Neural progenitor cell (in vitro differentiated cells): ENCODE measurements at regions not wholly inside any gene's neighbourhood (a gene's known extent, or its start where the extent isn't known, plus 50 kb on each side); places are given as distances from the start of the nearest gene placed in this dataset.
"Not testable (repeated sequence)": the region's sequence is repeated elsewhere in the genome, so short reads cannot be mapped to it uniquely, and the experiment has no call there.

Source experiments
- DNase-seq: peaks from one replicate; pipeline ENCODE4 v3.0.0-alpha.2; 2016; ENCODE audit warnings: low spot score
- H2AFZ ChIP-seq: fragments of 200-600 bp; sonication (generic); replicated peaks from 2 replicates; pipeline ENCODE4 v1.6.1; 2016; ENCODE audit warnings: antibody characterized with exemption
- H3F3A ChIP-seq: fragments of 200-600 bp; sonication (generic); 2 replicates; pipeline ENCODE4 v1.6.1; 2016; ENCODE audit warnings: antibody characterized with exemption, low read depth
- H3K27ac ChIP-seq: fragments of 200-600 bp; sonication (generic); 2 replicates; pipeline ENCODE4 v1.5.1; 2016; ENCODE audit warnings: mild to moderate bottlenecking
- H3K27me3 ChIP-seq: fragments of 200-600 bp; sonication (generic); 2 replicates; pipeline ENCODE4 v1.6.1; 2016; ENCODE audit warnings: mild to moderate bottlenecking, moderate library complexity
- H3K36me3 ChIP-seq: fragments of 200-600 bp; sonication (generic); 2 replicates; pipeline ENCODE4 v1.5.1; 2016
- H3K4me1 ChIP-seq: fragments of 200-600 bp; sonication (generic); 2 replicates; pipeline ENCODE4 v1.6.1; 2016; ENCODE audit warnings: mixed run types
- H3K4me2 ChIP-seq: fragments of 200-600 bp; sonication (generic); 2 replicates; pipeline ENCODE4 v1.6.1; 2016
- H3K4me3 ChIP-seq: fragments of 200-600 bp; sonication (generic); 2 replicates; pipeline ENCODE4 v1.5.1; 2016
- H3K79me2 ChIP-seq: fragments of 200-600 bp; sonication (generic); 2 replicates; pipeline ENCODE4 v1.6.1; 2016; ENCODE audit warnings: low read depth
- H3K9ac ChIP-seq: fragments of 200-600 bp; sonication (generic); 2 replicates; pipeline ENCODE4 v1.6.1; 2016
- H3K9me3 ChIP-seq: fragments of 200-600 bp; sonication (generic); 2 replicates; pipeline ENCODE4 v1.5.1; 2016; ENCODE audit warnings: low read depth
- H4K20me1 ChIP-seq: fragments of 200-600 bp; sonication (generic); 2 replicates; pipeline ENCODE4 v1.6.1; 2016; ENCODE audit warnings: low read depth
- H3K27ac Mint-ChIP-seq: 3 replicates; pipeline ENCODE4 v1.8.0; 2021; ENCODE audit warnings: mixed read lengths
- H3K27me3 Mint-ChIP-seq: 2 replicates; pipeline ENCODE4 v1.8.0; 2022; ENCODE audit warnings: low read depth, mild to moderate bottlenecking, inconsistent platforms, moderate library complexity, mixed read lengths; ENCODE audit not compliant: insufficient read depth
- H3K36me3 Mint-ChIP-seq: 3 replicates; pipeline ENCODE4 v1.8.0; 2021; ENCODE audit warnings: mixed read lengths
- H3K4me1 Mint-ChIP-seq: 3 replicates; pipeline ENCODE4 v1.8.0; 2021; ENCODE audit warnings: mixed read lengths
- H3K4me3 Mint-ChIP-seq: 3 replicates; pipeline ENCODE4 v1.8.0; 2021; ENCODE audit warnings: mild to moderate bottlenecking, moderate library complexity, mixed read lengths
- H3K9me3 Mint-ChIP-seq: 3 replicates; pipeline ENCODE4 v1.8.0; 2020; ENCODE audit warnings: mixed read lengths
- EZH2 ChIP-seq: fragments of 200-600 bp; sonication (generic); IDR thresholded peaks from 2 replicates; pipeline ENCODE4 v1.6.1; 2017; ENCODE audit warnings: antibody characterized with exemption, mild to moderate bottlenecking, moderate library complexity
- EZH2phosphoT487 ChIP-seq: fragments of 200-600 bp; sonication (generic); IDR thresholded peaks from 2 replicates; pipeline ENCODE4 v1.6.1; 2017; ENCODE audit warnings: antibody characterized with exemption
- TF ChIP-seq, protein P1 (sequence below): fragments of 200-600 bp; sonication (generic); IDR thresholded peaks from 2 replicates; pipeline ENCODE4 v1.5.1; 2017; ENCODE audit warnings: antibody characterized with exemption, mild to moderate bottlenecking

GRCh38 chr2:53314718-53315117 is 452.9 kb upstream of the CHAC2 start:
- no peak overlapping the region for H3K27ac ChIP-seq
- H3K9ac ChIP-seq = no peak overlapping the region
- no peak for TF ChIP-seq EZH2phosphoT487
- TF ChIP-seq, protein P1, sequence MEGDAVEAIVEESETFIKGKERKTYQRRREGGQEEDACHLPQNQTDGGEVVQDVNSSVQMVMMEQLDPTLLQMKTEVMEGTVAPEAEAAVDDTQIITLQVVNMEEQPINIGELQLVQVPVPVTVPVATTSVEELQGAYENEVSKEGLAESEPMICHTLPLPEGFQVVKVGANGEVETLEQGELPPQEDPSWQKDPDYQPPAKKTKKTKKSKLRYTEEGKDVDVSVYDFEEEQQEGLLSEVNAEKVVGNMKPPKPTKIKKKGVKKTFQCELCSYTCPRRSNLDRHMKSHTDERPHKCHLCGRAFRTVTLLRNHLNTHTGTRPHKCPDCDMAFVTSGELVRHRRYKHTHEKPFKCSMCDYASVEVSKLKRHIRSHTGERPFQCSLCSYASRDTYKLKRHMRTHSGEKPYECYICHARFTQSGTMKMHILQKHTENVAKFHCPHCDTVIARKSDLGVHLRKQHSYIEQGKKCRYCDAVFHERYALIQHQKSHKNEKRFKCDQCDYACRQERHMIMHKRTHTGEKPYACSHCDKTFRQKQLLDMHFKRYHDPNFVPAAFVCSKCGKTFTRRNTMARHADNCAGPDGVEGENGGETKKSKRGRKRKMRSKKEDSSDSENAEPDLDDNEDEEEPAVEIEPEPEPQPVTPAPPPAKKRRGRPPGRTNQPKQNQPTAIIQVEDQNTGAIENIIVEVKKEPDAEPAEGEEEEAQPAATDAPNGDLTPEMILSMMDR = no peak
- TF ChIP-seq EZH2 = no peak
- no peaks in the 10 kb centered on the region for H3K9me3 ChIP-seq
- H3K36me3 Mint-ChIP-seq = no peaks in the 10 kb centered on the region
- no peak overlapping the region for H3K4me3 Mint-ChIP-seq
- H4K20me1 ChIP-seq = no peaks in the 10 kb centered on the region
- peaks cover 7% of the 10 kb centered on the region for H3K4me1 ChIP-seq
- H3K79me2 ChIP-seq = no peaks in the 10 kb centered on the region
- H3K9me3 Mint-ChIP-seq = no peaks in the 10 kb centered on the region
- H2AFZ ChIP-seq = no peak overlapping the region
- no peak overlapping the region for H3K4me2 ChIP-seq
- no peaks in the 10 kb centered on the region for H3K27me3 ChIP-seq
- no peaks in the 10 kb centered on the region for H3K36me3 ChIP-seq
- H3F3A ChIP-seq = no peaks in the 10 kb centered on the region
- no peak overlapping the region for H3K27ac Mint-ChIP-seq
- no peak overlapping the region for H3K4me3 ChIP-seq
- no peaks in the 10 kb centered on the region for H3K27me3 Mint-ChIP-seq
- no peak for DNase-seq
- H3K4me1 Mint-ChIP-seq = no peaks in the 10 kb centered on the region

DNA sequence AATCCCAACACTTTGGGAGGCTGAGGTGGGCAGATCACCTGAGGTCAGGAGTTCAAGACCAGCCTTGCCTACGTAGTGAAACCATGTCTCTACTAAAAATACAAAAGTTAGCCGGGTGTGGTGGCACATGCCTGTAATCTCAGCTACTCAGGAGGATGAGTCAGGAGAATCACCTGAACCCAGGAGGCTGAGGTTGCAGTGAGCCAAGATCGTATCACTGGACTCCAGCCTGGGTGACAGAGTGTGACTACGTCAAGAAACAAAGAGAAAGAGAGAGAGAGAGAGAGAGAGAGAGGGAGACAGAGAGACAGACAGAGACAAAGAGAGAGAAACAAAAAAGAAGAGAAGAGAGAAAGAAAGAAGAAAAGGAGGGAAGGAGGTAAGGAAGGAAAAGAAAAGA is 454.0 kb upstream of the CHAC2 start:
- H3K4me2 ChIP-seq, H3K27me3 ChIP-seq, H3F3A ChIP-seq, H2AFZ ChIP-seq, H4K20me1 ChIP-seq, H3K9me3 ChIP-seq, H3K4me1 Mint-ChIP-seq, DNase-seq, H3K27ac Mint-ChIP-seq, H3K36me3 ChIP-seq, H3K36me3 Mint-ChIP-seq, H3K4me3 Mint-ChIP-seq, H3K79me2 ChIP-seq, H3K27ac ChIP-seq, H3K4me3 ChIP-seq, H3K9me3 Mint-ChIP-seq, H3K4me1 ChIP-seq, H3K27me3 Mint-ChIP-seq, H3K9ac ChIP-seq: not testable (repeated sequence)

DNA sequence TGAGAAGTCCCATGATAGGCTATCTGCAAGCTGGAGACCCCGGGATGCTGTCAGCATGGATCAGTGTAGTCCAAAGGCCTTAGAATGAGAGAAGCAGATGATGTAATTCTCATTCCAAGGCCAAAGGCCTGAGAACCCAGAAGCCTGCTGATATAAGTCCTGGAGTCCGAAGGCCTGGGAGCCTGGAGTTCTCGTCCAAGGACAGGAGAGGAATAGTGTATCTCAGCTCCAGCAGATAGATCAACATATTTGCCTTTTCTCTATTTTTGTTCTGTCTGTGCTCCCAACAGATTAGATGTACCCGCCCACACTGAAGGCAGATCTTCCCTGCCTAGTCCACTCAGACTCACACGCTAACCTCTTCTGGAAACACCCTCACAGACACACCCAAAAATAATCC is 454.9 kb upstream of the CHAC2 start:
- H3K4me1 ChIP-seq = peaks cover 7% of the 10 kb centered on the region
- H3K36me3 Mint-ChIP-seq = no peaks in the 10 kb centered on the region
- no peak overlapping the region for H3K4me3 ChIP-seq
- no peaks in the 10 kb centered on the region for H3F3A ChIP-seq
- no peaks in the 10 kb centered on the region for H3K27me3 Mint-ChIP-seq
- H3K4me2 ChIP-seq = no peak overlapping the region
- H3K9ac ChIP-seq = no peak overlapping the region
- no peaks in the 10 kb centered on the region for H3K9me3 ChIP-seq
- H3K27me3 ChIP-seq = no peaks in the 10 kb centered on the region
- no peak for DNase-seq
- no peaks in the 10 kb centered on the region for H3K79me2 ChIP-seq
- no peak overlapping the region for H2AFZ ChIP-seq
- H3K36me3 ChIP-seq = no peaks in the 10 kb centered on the region
- H3K9me3 Mint-ChIP-seq = no peaks in the 10 kb centered on the region
- H4K20me1 ChIP-seq = no peaks in the 10 kb centered on the region
- no peak overlapping the region for H3K4me3 Mint-ChIP-seq
- H3K27ac ChIP-seq = no peak overlapping the region
- H3K27ac Mint-ChIP-seq = no peak overlapping the region
- TF ChIP-seq EZH2phosphoT487 (no peak), EZH2 (no peak)
- TF ChIP-seq, protein P1 = no peak
- H3K4me1 Mint-ChIP-seq = no peaks in the 10 kb centered on the region

- H2AFZ ChIP-seq = no peak overlapping the region
- H3F3A ChIP-seq = no peaks in the 10 kb centered on the region
- no peak for DNase-seq
- no peaks in the 10 kb centered on the region for H3K9me3 ChIP-seq
- H3K4me3 ChIP-seq = no peak overlapping the region
- no peak overlapping the region for H3K4me2 ChIP-seq
- no peak overlapping the region for H3K27ac ChIP-seq
- no peaks in the 10 kb centered on the region for H3K79me2 ChIP-seq
- Mint-ChIP-seq H3K27me3 (no peaks in the 10 kb centered on the region), H3K4me1 (no peaks in the 10 kb centered on the region), H3K4me3 (no peak overlapping the region), H3K9me3 (no peaks in the 10 kb centered on the region), H3K27ac (no peak overlapping the region), H3K36me3 (no peaks in the 10 kb centered on the region)
- TF ChIP-seq, protein P1 = no peak
- TF ChIP-seq EZH2phosphoT487 = no peak
- no peak for TF ChIP-seq EZH2
- H3K36me3 ChIP-seq = no peaks in the 10 kb centered on the region
- H4K20me1 ChIP-seq = no peaks in the 10 kb centered on the region
- peaks cover 7% of the 10 kb centered on the region for H3K4me1 ChIP-seq
- H3K27me3 ChIP-seq = no peaks in the 10 kb centered on the region
- H3K9ac ChIP-seq = no peak overlapping the region
These were observed 455.4 kb upstream of the CHAC2 start for GRCh38 chr2:53312181-53312580.
